Upper lobe of left lung (tissue), 6 donors: ENCODE measurements at regions not wholly inside any gene's neighbourhood (a gene's known extent, or its start where the extent isn't known, plus 50 kb on each side); places are given as distances from the start of the nearest gene placed in this dataset.

ENCODE experiments used
- ATAC-seq, 2 donors: fragments of 200-7000 bp; cut with Tn5 transposase; one replicate each; pipeline ENCODE4 v1.9.1; 2022; ENCODE audit warnings: mild to moderate bottlenecking in 2 of 2, moderate library complexity in 2 of 2; ENCODE audit not compliant: low FRiP score in 2 of 2
- DNase-seq, 2 donors: peaks; one replicate each; pipeline ENCODE4 v3.0.0-alpha.2; 2019 to 2020
- H3K27ac ChIP-seq, 4 donors: fragments of 200-600 bp; sonication (generic); one replicate each; pipeline ENCODE4 v1.5.1; 2016 to 2019
- H3K27me3 ChIP-seq, 4 donors: fragments of 200-600 bp; sonication (generic); one replicate each; pipeline ENCODE4 v1.5.1; 2017 to 2019
- H3K36me3 ChIP-seq, 4 donors: fragments of 200-600 bp; sonication (generic); one replicate each; pipeline ENCODE4 v1.5.1; 2016 to 2019
- H3K4me1 ChIP-seq, 4 donors: fragments of 200-600 bp; sonication (generic); one replicate each; pipeline ENCODE4 v1.5.1; 2018 to 2019
- H3K4me3 ChIP-seq, 4 donors: fragments of 200-600 bp; sonication (generic); one replicate each; pipeline ENCODE4 v1.5.1; 2017 to 2019; ENCODE audit warnings: mild to moderate bottlenecking in 2 of 4, moderate library complexity in 1 of 4
- H3K9me3 ChIP-seq, 4 donors: fragments of 200-600 bp; sonication (generic); one replicate each; pipeline ENCODE4 v1.5.1; 2018 to 2019
- CTCF ChIP-seq, 6 experiments: fragments of 450-650 bp in 4 of 6; fragments of 200-600 bp in 2 of 6; sonication (generic) in 2 of 6; IDR thresholded peaks; one replicate each; pipeline ENCODE4 v1.5.1; 2016 to 2019; ENCODE audit warnings: antibody characterized with exemption in 6 of 6
- EP300 ChIP-seq, 4 donors: sonication (generic); formaldehyde crosslinking; IDR thresholded peaks; one replicate each; pipeline ENCODE4 v1.5.1; 2017; ENCODE audit warnings: antibody characterized with exemption in 4 of 4, control low read depth in 2 of 4
- POLR2A ChIP-seq, 4 donors: fragments of 450-650 bp; IDR thresholded peaks; one replicate each; pipeline ENCODE4 v1.5.1; 2016 to 2017; ENCODE audit warnings: antibody characterized with exemption in 4 of 4, mild to moderate bottlenecking in 2 of 4
- POLR2AphosphoS5 ChIP-seq, 2 donors: sonication (generic); formaldehyde crosslinking; IDR thresholded peaks; one replicate each; pipeline ENCODE4 v1.5.1; 2017; ENCODE audit warnings: antibody characterized with exemption in 2 of 2
- WGBS, 2 donors: methylation state at CpG; one replicate each; pipeline ENCODE4 v1.1.5; 2017 to 2018; 5-methylcytosine and 5-hydroxymethylcytosine counted together
- donor health status: DM: no; HTN: no; CAD: no; lungs with moderate emphysema.
- donor health status: DM: no; HTN: yes; CAD: no; lungs with severe emphysema.

DNA sequence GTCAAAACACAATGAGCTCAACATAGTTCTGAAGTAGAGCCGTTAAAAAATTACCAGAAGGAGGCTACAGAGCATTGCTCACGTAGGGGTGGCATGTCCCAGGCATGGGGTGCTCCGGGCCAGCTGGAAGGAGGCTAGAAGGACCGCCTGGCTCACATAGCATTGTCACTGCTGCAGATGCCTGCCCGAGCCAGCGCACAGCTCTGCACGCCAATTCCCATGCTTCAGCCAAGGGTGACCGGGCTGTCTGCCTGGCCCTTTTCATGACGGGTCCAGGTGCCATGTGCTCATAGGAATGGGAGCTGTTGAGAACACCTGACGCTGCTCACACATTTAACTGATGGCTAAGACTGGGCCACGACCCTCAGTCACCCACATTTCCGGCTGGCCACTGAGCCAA lies 228.9 kb upstream of the FOXF1 start:
- WGBS, 2 donors, result 81 to 83% methylated on average over 9 to 12 of the region's 12 CpGs
- TF ChIP-seq CTCF (IDR thresholded peaks at IDR 0.05), result no peak
- TF ChIP-seq EP300 (IDR thresholded peaks at IDR 0.05), result no peak
- TF ChIP-seq POLR2A (IDR thresholded peaks at IDR 0.05), result no peak
- no peak for TF ChIP-seq POLR2AphosphoS5 (IDR thresholded peaks at IDR 0.05)
- H3K27me3 ChIP-seq, result peaks cover 0 to 9% (median 2%) of the 10 kb centered on the region in 4 donors
- DNase-seq, result no peak
- peaks cover 0 to 2% (median 0%) of the 10 kb centered on the region in 4 donors for H3K4me1 ChIP-seq
- H3K4me3 ChIP-seq, result no peak overlapping the region
- no peak overlapping the region for H3K27ac ChIP-seq
- no peak for ATAC-seq
- H3K36me3 ChIP-seq, result no peaks in the 10 kb centered on the region
- no peaks in the 10 kb centered on the region for H3K9me3 ChIP-seq

GRCh38 chr16:86283944-86284343 lies 226.4 kb upstream of the FOXF1 start:
- Histone ChIP-seq H3K9me3 (no peaks in the 10 kb centered on the region), H3K4me3 (no peak overlapping the region), H3K4me1 (peaks cover 0 to 14% (median 0%) of the 10 kb centered on the region in 4 donors), H3K27ac (no peak overlapping the region), H3K36me3 (no peaks in the 10 kb centered on the region), H3K27me3 (peaks cover 0 to 18% (median 7%) of the 10 kb centered on the region in 4 donors)
- no peak for TF ChIP-seq EP300 (IDR thresholded peaks at IDR 0.05)
- TF ChIP-seq POLR2AphosphoS5 (IDR thresholded peaks at IDR 0.05), result no peak
- no peak for TF ChIP-seq CTCF (IDR thresholded peaks at IDR 0.05)
- no peak for TF ChIP-seq POLR2A (IDR thresholded peaks at IDR 0.05)
- ATAC-seq (no peak), DNase-seq (no peak)
- whole genome bisulfite sequencing, 2 donors, result 79 to 80% methylated on average over 1 to 5 of the region's 5 CpGs

DNA sequence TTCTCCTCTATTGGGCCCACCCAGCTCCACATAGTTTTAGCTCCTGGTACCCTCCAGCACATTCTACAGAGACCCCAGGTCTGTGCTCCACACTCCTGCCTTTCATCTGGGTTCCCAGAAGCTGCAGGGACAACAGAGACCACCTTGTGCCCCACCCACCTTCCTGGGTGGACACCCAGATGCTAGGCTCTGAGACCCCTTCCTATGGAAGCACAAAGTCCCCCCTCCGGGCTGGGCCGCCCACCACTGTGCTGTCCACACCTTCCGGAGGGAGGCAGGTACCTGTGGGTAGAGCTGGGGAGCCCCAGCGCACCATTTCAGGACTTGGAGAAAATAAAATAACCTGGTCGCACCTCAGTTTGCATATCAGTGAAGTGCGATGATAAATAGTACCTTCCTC lies 224.9 kb upstream of the FOXF1 start:
- Histone ChIP-seq H3K4me1 (peaks cover 0 to 14% (median 0%) of the 10 kb centered on the region in 4 donors), H3K9me3 (no peaks in the 10 kb centered on the region), H3K36me3 (no peaks in the 10 kb centered on the region), H3K27me3 (peaks cover 0 to 18% (median 7%) of the 10 kb centered on the region in 4 donors), H3K27ac (no peak overlapping the region), H3K4me3 (no peak overlapping the region)
- DNase-seq (no peak), ATAC-seq (no peak)
- 53 to 60% methylated on average over 6 of the region's 6 CpGs for WGBS, 2 donors
- TF ChIP-seq POLR2A (IDR thresholded peaks at IDR 0.05) (no peak), POLR2AphosphoS5 (IDR thresholded peaks at IDR 0.05) (no peak), EP300 (IDR thresholded peaks at IDR 0.05) (no peak), CTCF (IDR thresholded peaks at IDR 0.05) (no peak)

DNA sequence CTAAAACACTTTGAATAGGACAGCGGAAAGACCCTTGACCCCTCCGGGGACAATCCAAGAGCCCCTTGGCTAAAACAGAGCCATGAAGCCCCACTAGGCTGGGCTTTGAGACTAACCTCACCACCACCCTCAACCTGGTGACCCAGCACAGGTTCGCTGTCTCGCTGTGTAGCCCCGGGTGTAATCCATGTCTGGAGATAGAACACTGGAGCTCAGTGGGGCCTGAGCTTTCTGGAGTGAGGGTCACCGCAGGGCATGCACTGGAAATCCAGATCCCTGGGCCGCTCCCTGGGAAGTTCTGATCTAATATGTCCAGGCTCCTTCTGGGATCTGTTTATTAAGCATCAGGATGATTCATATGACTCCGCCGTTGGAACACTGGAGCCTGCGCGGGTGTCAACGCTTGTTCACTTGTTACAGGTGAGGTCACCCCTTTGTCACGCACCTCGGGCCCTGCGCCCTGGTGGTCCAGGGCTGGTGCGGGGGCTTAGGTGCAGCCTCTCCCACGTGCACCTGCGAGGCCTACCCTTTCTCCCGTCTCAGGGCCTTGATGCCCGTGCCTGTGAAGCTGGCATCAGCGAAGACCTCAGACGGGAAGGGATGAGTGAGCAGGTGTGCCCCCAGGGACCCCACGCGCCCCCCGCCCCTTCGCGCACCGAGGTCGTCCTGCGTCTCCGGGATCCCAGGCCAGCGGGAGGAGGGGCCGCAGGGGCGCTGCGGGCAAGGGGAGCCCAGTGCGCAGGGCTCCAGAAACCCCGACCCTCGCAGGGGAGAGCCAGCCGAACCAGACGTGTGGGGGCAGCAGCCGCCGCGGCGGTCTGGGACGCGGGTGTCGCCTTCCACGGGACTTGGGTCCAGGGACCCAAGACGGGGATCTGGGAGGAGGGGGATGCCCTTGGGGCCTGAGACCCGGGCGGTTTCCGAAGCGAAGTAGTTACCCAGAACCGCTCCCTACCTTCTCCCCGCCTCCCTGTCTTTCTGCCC lies 224.1 kb upstream of the FOXF1 start:
- Histone ChIP-seq H3K36me3 (no peaks in the 10 kb centered on the region), H3K27me3 (peaks cover 0 to 18% (median 7%) of the 10 kb centered on the region in 4 donors), H3K4me1 (peaks cover 0 to 14% (median 0%) of the 10 kb centered on the region in 4 donors), H3K27ac (no peak overlapping the region), H3K9me3 (no peaks in the 10 kb centered on the region), H3K4me3 (peak overlapping the region in 3 of 4 donors; percentile 30 to 45 (median 40))
- no peak for TF ChIP-seq EP300 (IDR thresholded peaks at IDR 0.05)
- TF ChIP-seq POLR2A (IDR thresholded peaks at IDR 0.05), result no peak
- no peak for TF ChIP-seq POLR2AphosphoS5 (IDR thresholded peaks at IDR 0.05)
- no peak for TF ChIP-seq CTCF (IDR thresholded peaks at IDR 0.05)
- DNase-seq (peak in 1 of 2 donors; percentile 77), ATAC-seq (peak in 1 of 2 donors; percentile 10)
- WGBS, 2 donors, result 22 to 27% methylated on average over 18 to 32 of the region's 55 CpGs
